GM12875 (cell line): ENCODE measurements at regions not wholly inside any gene's neighbourhood (a gene's known extent, or its start where the extent isn't known, plus 50 kb on each side); places are given as distances from the start of the nearest gene placed in this dataset.

Experiments
- H3K4me3 ChIP-seq: one replicate; pipeline ENCODE4 v1.5.1; 2011; ENCODE audit warnings: low read depth, low read length, control low read depth
- CTCF ChIP-seq: IDR thresholded peaks from 2 replicates; pipeline ENCODE4 v1.5.1; 2011; ENCODE audit warnings: low read depth, mild to moderate bottlenecking, control low read depth, inconsistent platforms, low read length, moderate library complexity, borderline replicate concordance; ENCODE audit not compliant: insufficient read depth

- no peak overlapping the region for H3K4me3 ChIP-seq
- no peak for TF ChIP-seq CTCF
Measured at GRCh38 chr5:110108520-110108919, 418.8 kb downstream of the MAN2A1 start.

GRCh38 chr5:110109667-110110066 is 419.9 kb downstream of the MAN2A1 start:
- TF ChIP-seq CTCF = no peak
- no peak overlapping the region for H3K4me3 ChIP-seq

- TF ChIP-seq CTCF = no peak
- H3K4me3 ChIP-seq = no peak overlapping the region
Measured at GRCh38 chr5:110112348-110112747, 422.6 kb downstream of the MAN2A1 start.

- no peak for TF ChIP-seq CTCF
- no peak overlapping the region for H3K4me3 ChIP-seq
Measured at GRCh38 chr5:110115503-110115902, 425.8 kb downstream of the MAN2A1 start.

GRCh38 chr5:110116539-110116938 is 426.8 kb downstream of the MAN2A1 start:
- no peak overlapping the region for H3K4me3 ChIP-seq
- no peak for TF ChIP-seq CTCF

- H3K4me3 ChIP-seq = no peak overlapping the region
- no peak for TF ChIP-seq CTCF
Measured at GRCh38 chr5:110134963-110135935, 445.5 kb downstream of the MAN2A1 start.

GRCh38 chr5:110150199-110150598 is 460.5 kb downstream of the MAN2A1 start:
- no peak overlapping the region for H3K4me3 ChIP-seq
- no peak for TF ChIP-seq CTCF
